ENCODE measurements at regions not wholly inside any gene's neighbourhood (a gene's known extent, or its start where the extent isn't known, plus 50 kb on each side); places are given as distances from the start of the nearest gene placed in this dataset.

DNA sequence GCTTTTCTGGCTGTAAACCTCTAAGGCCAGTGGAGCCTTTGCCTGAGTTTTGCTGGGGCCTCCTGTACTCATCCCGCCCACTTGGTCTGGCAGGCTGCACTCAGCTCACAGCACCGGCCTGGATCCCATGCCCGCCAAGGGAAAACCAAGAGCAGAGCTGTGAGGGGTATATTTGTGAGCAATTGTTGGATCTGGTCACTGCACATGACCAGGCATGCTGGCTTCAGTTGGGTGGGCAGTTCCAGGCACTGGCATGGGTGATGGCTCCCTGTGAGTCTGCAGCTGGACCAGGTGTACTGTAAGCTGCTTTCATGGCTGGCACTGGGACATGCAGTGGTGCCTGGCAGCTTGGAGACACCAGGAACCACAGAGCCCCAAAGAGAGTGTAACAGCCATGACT lies 563.1 kb upstream of the RGS18 start:
- intact Hi-C loops (cut with micrococcal nuclease) = no loop called here
- Histone ChIP-seq H3K27me3 (ENCODE audit: control insufficient read depth, insufficient read depth, low read length) (no peaks in the 10 kb centered on the region), H2BK120ac (ENCODE audit: low read depth, low read length) (no peak overlapping the region), H3K4me3 (ENCODE audit: insufficient read depth, low read depth, low read length) (no peak overlapping the region), H3K56ac (ENCODE audit: extremely low read depth, insufficient read depth, low read length) (no peak overlapping the region), H2BK15ac (ENCODE audit: low read depth, low read length) (no peak overlapping the region), H3K4ac (ENCODE audit: low read depth, low read length) (no peak overlapping the region), H4K8ac (ENCODE audit: low read depth in 2 of 2, low read length in 2 of 2) (no peak overlapping the region), H3K9me1 (ENCODE audit: insufficient read depth, low read length) (no peaks in the 10 kb centered on the region; the same call in 1 of the 2 replicates), H2BK20ac (ENCODE audit: low read depth, low read length) (no peak overlapping the region), H3K27ac (ENCODE audit: insufficient read depth, low read length) (no peak overlapping the region), H2AFZ (replicated peaks; ENCODE audit: low read length, poor library complexity) (peak overlapping the region; percentile 32), H4K20me1 (ENCODE audit: insufficient read depth, low read length) (no peaks in the 10 kb centered on the region), H4K91ac (ENCODE audit: insufficient read depth, low read depth, low read length) (no peak overlapping the region), H2BK5ac (ENCODE audit: low read depth, low read length, poor library complexity, severe bottlenecking) (no peak overlapping the region), H3K79me1 (ENCODE audit: low read depth in 1 of 2, low read length in 2 of 2) (no peaks in the 10 kb centered on the region), H2AK5ac (ENCODE audit: low read depth, low read length) (no peak overlapping the region), H3K4me2 (ENCODE audit: low read depth, low read length) (no peak overlapping the region), H3K9ac (ENCODE audit: low read depth, low read length) (no peak overlapping the region), H3K36me3 (ENCODE audit: control insufficient read depth, insufficient read depth, low read length) (no peaks in the 10 kb centered on the region), H3K18ac (ENCODE audit: low read depth, low read length) (no peak overlapping the region), H3K9me3 (ENCODE audit: control insufficient read depth, insufficient read depth, low read length) (no peaks in the 10 kb centered on the region), H3K14ac (replicated peaks; ENCODE audit: low read depth, low read length) (no peak overlapping the region), H3K4me1 (ENCODE audit: control insufficient read depth, insufficient read depth, low read length) (no peaks in the 10 kb centered on the region), H4K5ac (ENCODE audit: low read depth, low read length) (no peak overlapping the region), H2AK9ac (replicated peaks; ENCODE audit: low read depth, low read length, poor library complexity) (no peak overlapping the region), H3K23ac (ENCODE audit: low read depth, low read length) (no peak overlapping the region)
- no TSS peak for BruUV-seq (replicated peaks)
- ChIA-PET POLR2A (ENCODE audit: unreplicated experiment) (no interaction called here), CTCF (no interaction called here)
- 100% methylated on average over 1 of the region's 3 CpGs; no CpG with 5 or more reads in 1 of the 2 experiments for WGBS, 2 experiments (ENCODE audit: extremely low coverage in 2 of 2, insufficient read length in 1 of 2)
- dilution Hi-C loops (cut with HindIII; ENCODE audit: low sequenced_read_pairs, unreplicated experiment) = no loop called here
- in situ Hi-C loops (cut with MboI; ENCODE audit: low sequenced_read_pairs) = no loop called here
- DNase-seq (no peak), ATAC-seq (ENCODE audit: low read depth) (no peak)
- TF ChIP-seq MAZ (IDR thresholded peaks at IDR 0.05; ENCODE audit: borderline replicate concordance, low read depth, low read length) (no peak), CEBPB (IDR thresholded peaks at IDR 0.05; ENCODE audit: low read depth, low read length) (no peak), RCOR1 (IDR thresholded peaks at IDR 0.05; ENCODE audit: insufficient replicate concordance, low read length) (no peak), POLR2A (IDR thresholded peaks at IDR 0.05; ENCODE audit: low read depth, low read length) (no peak), BHLHE40 (IDR thresholded peaks at IDR 0.05; ENCODE audit: low read depth, low read length) (no peak), RFX5 (IDR thresholded peaks at IDR 0.05; ENCODE audit: low read depth, low read length) (no peak)
- TF ChIP-seq, protein P1, sequence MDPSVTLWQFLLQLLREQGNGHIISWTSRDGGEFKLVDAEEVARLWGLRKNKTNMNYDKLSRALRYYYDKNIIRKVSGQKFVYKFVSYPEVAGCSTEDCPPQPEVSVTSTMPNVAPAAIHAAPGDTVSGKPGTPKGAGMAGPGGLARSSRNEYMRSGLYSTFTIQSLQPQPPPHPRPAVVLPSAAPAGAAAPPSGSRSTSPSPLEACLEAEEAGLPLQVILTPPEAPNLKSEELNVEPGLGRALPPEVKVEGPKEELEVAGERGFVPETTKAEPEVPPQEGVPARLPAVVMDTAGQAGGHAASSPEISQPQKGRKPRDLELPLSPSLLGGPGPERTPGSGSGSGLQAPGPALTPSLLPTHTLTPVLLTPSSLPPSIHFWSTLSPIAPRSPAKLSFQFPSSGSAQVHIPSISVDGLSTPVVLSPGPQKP (IDR thresholded peaks at IDR 0.05; ENCODE audit: borderline replicate concordance, low read depth, low read length) = no peak

Data from IMR-90 (cell line).